CD14-positive monocyte (primary cell): ENCODE measurements at regions not wholly inside any gene's neighbourhood (a gene's known extent, or its start where the extent isn't known, plus 50 kb on each side); places are given as distances from the start of the nearest gene placed in this dataset.
A peak's percentile ranks its signal among the peaks of the same experiment; 100 is the strongest.

Experiments used
- DNase-seq, 3 donors: peaks; one replicate each; pipeline ENCODE4 v3.0.0-alpha.2; 2011 to 2022
- H2AFZ ChIP-seq: 2 replicates; pipeline ENCODE4 v1.6.0; 2012; ENCODE audit warnings: mild to moderate bottlenecking, low read depth, low read length, inconsistent platforms; ENCODE audit not compliant: insufficient read depth, poor library complexity, severe bottlenecking
- H3K27ac ChIP-seq, 2 donors: 1 replicate in 1 of 2; 2 replicates in 1 of 2; pipeline ENCODE4 v1.5.1; 2012 to 2013; ENCODE audit warnings: low read length in 2 of 2, control low read depth in 1 of 2, inconsistent platforms in 1 of 2, low read depth in 1 of 2, mild to moderate bottlenecking in 1 of 2
- H3K27me3 ChIP-seq, 2 donors: one replicate each; pipeline versions ENCODE4 v1.6.0 to v1.6.1; 2011 to 2013; ENCODE audit warnings: low read length in 2 of 2; ENCODE audit not compliant: control insufficient read depth in 2 of 2, insufficient read depth in 2 of 2
- H3K36me3 ChIP-seq, 2 donors: replicated peaks in 1 of 2; 1 replicate in 1 of 2; 2 replicates in 1 of 2; pipeline versions ENCODE4 v1.5.1 to v1.6.1; 2012 to 2013; ENCODE audit warnings: low read length in 2 of 2, control low read depth in 1 of 2, inconsistent platforms in 1 of 2, mild to moderate bottlenecking in 1 of 2; ENCODE audit not compliant: insufficient read depth in 2 of 2, control insufficient read depth in 1 of 2
- H3K4me1 ChIP-seq, 2 donors: 1 replicate in 1 of 2; 2 replicates in 1 of 2; pipeline versions ENCODE4 v1.5.1 to v1.6.1; 2012 to 2013; ENCODE audit warnings: low read length in 2 of 2, control low read depth in 1 of 2, inconsistent platforms in 1 of 2, mild to moderate bottlenecking in 1 of 2, moderate library complexity in 1 of 2; ENCODE audit not compliant: insufficient read depth in 2 of 2, control insufficient read depth in 1 of 2
- H3K4me2 ChIP-seq: replicated peaks from 2 replicates; pipeline ENCODE3; 2012; ENCODE audit warnings: low read length, moderate library complexity, mild to moderate bottlenecking; ENCODE audit not compliant: poor library complexity, severe bottlenecking; ENCODE audit errors: extremely low read depth
- H3K4me3 ChIP-seq, 3 experiments: fragments of 200-600 bp in 1 of 3; sonication (generic) in 1 of 3; replicated peaks in 1 of 3; 1 replicate in 2 of 3; 2 replicates in 1 of 3; pipeline ENCODE4 v1.5.1; 2011 to 2013; ENCODE audit warnings: low read length in 3 of 3, mild to moderate bottlenecking in 3 of 3, control low read depth in 2 of 3, low read depth in 2 of 3, inconsistent platforms in 1 of 3, moderate library complexity in 1 of 3
- H3K79me2 ChIP-seq: 2 replicates; pipeline ENCODE4 v1.6.0; 2012; ENCODE audit warnings: mild to moderate bottlenecking, control low read depth, inconsistent platforms, low read length, moderate library complexity; ENCODE audit not compliant: insufficient read depth
- H3K9ac ChIP-seq: 2 replicates; pipeline ENCODE4 v1.6.0; 2017; ENCODE audit warnings: low read length, mild to moderate bottlenecking; ENCODE audit not compliant: insufficient read depth, poor library complexity, severe bottlenecking
- H3K9me3 ChIP-seq, 2 donors: replicated peaks in 1 of 2; 1 replicate in 1 of 2; 2 replicates in 1 of 2; pipeline versions ENCODE4 v1.5.1 to v1.6.1; 2012 to 2013; ENCODE audit warnings: low read length in 2 of 2, control low read depth in 1 of 2; ENCODE audit not compliant: control insufficient read depth in 1 of 2, insufficient read depth in 1 of 2
- H4K20me1 ChIP-seq: 2 replicates; pipeline ENCODE4 v1.6.0; 2012; ENCODE audit warnings: mild to moderate bottlenecking, low read length, control low read depth, moderate library complexity; ENCODE audit not compliant: insufficient read depth
- H3K27ac Mint-ChIP-seq, 7 donors: one replicate each; pipeline ENCODE4 v1.8.0; 2020; ENCODE audit warnings: mild to moderate bottlenecking in 7 of 7, mixed read lengths in 7 of 7, moderate library complexity in 6 of 7, inconsistent platforms in 2 of 7
- H3K27me3 Mint-ChIP-seq, 3 donors: one replicate each; pipeline ENCODE4 v1.8.0; 2021 to 2022; ENCODE audit warnings: low read depth in 3 of 3, mild to moderate bottlenecking in 3 of 3, mixed read lengths in 3 of 3, moderate library complexity in 3 of 3, inconsistent platforms in 1 of 3
- H3K36me3 Mint-ChIP-seq, 2 donors: one replicate each; pipeline ENCODE4 v1.8.0; 2020; ENCODE audit warnings: mixed read lengths in 2 of 2, inconsistent platforms in 1 of 2, mild to moderate bottlenecking in 1 of 2
- H3K4me1 Mint-ChIP-seq: one replicate; pipeline ENCODE4 v1.8.0; 2020; ENCODE audit warnings: mild to moderate bottlenecking, mixed read lengths
- H3K4me3 Mint-ChIP-seq, 2 donors: one replicate each; pipeline ENCODE4 v1.8.0; 2020; ENCODE audit warnings: mild to moderate bottlenecking in 2 of 2, mixed read lengths in 2 of 2, moderate library complexity in 1 of 2
- H3K9me3 Mint-ChIP-seq, 7 donors: one replicate each; pipeline ENCODE4 v1.8.0; 2020 to 2022; ENCODE audit warnings: mixed read lengths in 7 of 7, mild to moderate bottlenecking in 6 of 7, moderate library complexity in 6 of 7, inconsistent platforms in 2 of 7
- WGBS: methylation state at CpG from one replicate; pipeline ENCODE4 v1.1.5; 2013; ENCODE audit warnings: missing lambda C conversion rate; ENCODE audit not compliant: insufficient coverage; 5-methylcytosine and 5-hydroxymethylcytosine counted together
- intact Hi-C, 2 donors: fragments of 100-400 bp; cut with micrococcal nuclease; formaldehyde crosslinking; loops; one replicate each; pipeline versions ENCODE4 v1.15.0 to v1.15.1; 2023
- TF ChIP-seq, protein P1 (sequence below): fragments of 200-600 bp; IDR thresholded peaks from one replicate; pipeline ENCODE4 v1.8.0; 2022; ENCODE audit warnings: antibody characterized with exemption, mild to moderate bottlenecking

DNA sequence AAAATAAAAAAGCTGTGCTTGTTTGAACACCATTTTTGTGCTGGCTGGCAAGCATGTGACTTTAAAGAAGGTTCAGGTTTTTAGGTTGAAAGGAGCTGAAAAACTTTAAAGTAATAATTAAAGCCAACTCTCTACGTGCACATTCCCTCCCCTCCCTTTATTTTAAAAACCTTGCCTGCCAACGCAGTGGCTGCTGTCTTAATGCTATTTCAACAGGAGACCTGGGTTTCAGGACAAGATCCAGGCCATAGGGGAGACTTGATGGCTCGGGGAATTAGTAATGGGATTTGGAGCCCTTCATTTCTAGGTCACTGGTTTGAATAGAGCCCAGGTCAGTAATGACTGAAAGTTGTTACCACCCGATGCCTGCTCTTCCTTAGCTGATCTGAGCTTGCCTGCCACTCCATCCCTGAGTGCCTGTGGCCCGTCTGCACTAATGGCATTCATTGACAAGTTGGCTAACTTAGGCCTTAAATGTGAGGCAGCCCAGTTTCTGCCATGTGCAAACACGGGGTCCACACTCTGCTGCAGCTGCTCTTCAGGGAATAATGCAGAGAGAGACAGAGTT, 1233.2 kb upstream of the ZEB2 start:
- H3K4me1 Mint-ChIP-seq: peaks cover 36% of the 10 kb centered on the region
- WGBS: 95% methylated on average over 4 of the region's 6 CpGs
- TF ChIP-seq, protein P1, sequence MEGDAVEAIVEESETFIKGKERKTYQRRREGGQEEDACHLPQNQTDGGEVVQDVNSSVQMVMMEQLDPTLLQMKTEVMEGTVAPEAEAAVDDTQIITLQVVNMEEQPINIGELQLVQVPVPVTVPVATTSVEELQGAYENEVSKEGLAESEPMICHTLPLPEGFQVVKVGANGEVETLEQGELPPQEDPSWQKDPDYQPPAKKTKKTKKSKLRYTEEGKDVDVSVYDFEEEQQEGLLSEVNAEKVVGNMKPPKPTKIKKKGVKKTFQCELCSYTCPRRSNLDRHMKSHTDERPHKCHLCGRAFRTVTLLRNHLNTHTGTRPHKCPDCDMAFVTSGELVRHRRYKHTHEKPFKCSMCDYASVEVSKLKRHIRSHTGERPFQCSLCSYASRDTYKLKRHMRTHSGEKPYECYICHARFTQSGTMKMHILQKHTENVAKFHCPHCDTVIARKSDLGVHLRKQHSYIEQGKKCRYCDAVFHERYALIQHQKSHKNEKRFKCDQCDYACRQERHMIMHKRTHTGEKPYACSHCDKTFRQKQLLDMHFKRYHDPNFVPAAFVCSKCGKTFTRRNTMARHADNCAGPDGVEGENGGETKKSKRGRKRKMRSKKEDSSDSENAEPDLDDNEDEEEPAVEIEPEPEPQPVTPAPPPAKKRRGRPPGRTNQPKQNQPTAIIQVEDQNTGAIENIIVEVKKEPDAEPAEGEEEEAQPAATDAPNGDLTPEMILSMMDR: no peak
- intact Hi-C loops: loop anchor here (5.0 to 10.0 kb wide), 3 partner anchors 61 to 1231 kb away; partner anchors contain the start of gene ZEB2 (in 2 of the 2)
- Histone ChIP-seq H3K4me2 (no peak overlapping the region), H3K79me2 (no peaks in the 10 kb centered on the region), H2AFZ (peak overlapping the region; percentile 49), H3K36me3 (no peaks in the 10 kb centered on the region), H4K20me1 (no peaks in the 10 kb centered on the region), H3K9ac (no peak overlapping the region), H3K27ac (peak overlapping the region in 1 of 2 donors; percentile 90), H3K27me3 (no peaks in the 10 kb centered on the region), H3K4me1 (peaks cover 30 to 40% of the 10 kb centered on the region in 2 donors), H3K9me3 (no peaks in the 10 kb centered on the region), H3K4me3 (no peak overlapping the region)
- no peak overlapping the region for H3K4me3 Mint-ChIP-seq
- no peaks in the 10 kb centered on the region for H3K9me3 Mint-ChIP-seq
- no peak for DNase-seq
- peaks cover 0 to 2% (median 0%) of the 10 kb centered on the region in 3 donors for H3K27me3 Mint-ChIP-seq
- peaks cover 0 to 2% of the 10 kb centered on the region in 2 donors for H3K36me3 Mint-ChIP-seq
- H3K27ac Mint-ChIP-seq: peak overlapping the region in 1 of 7 donors; percentile 78

DNA sequence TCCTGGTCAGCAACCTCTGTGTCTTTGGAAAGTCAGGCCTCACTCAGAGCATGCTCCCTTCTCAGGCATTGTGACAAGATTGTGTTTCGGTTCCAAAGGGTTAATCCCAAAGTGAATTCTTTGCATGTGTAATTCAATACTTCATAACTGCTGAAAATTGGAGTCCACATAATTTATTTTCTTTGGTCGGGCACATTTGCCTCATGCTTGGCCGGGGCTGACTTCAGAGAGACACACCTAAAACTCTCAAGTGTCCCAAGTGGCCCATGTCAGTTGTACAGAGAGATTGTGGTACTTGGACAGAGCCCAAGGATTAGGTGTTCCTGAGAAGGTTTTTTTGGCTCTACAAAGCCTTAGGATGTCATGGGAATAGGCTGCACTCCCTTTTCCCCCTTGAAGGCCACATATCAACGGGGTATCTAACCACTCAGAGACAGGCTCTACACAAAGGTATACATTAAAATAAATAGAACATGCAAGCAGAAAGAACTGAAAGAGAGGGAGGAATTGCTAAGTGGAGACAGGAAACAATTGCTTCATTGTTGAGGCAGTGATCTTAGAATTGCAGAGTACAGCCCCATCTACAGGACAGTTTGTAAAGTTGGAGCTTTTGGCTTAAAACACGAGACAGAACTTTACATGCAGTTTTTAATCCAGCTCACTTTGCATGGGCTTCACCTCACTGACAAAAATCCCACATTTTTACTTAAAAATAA, 1232.3 kb upstream of the ZEB2 start:
- Histone ChIP-seq H4K20me1 (no peaks in the 10 kb centered on the region), H3K36me3 (no peaks in the 10 kb centered on the region), H3K4me1 (peaks cover 30 to 34% of the 10 kb centered on the region in 2 donors), H3K27me3 (no peaks in the 10 kb centered on the region), H2AFZ (peak overlapping the region; percentile 49), H3K27ac (peak overlapping the region; percentile 53 to 90), H3K9me3 (no peaks in the 10 kb centered on the region), H3K4me2 (peak overlapping the region; percentile 55), H3K4me3 (peak overlapping the region in 1 of 3 experiments; percentile 41), H3K9ac (peak overlapping the region; percentile 25), H3K79me2 (no peaks in the 10 kb centered on the region)
- H3K36me3 Mint-ChIP-seq: peaks cover 0 to 2% of the 10 kb centered on the region in 2 donors
- peak overlapping the region; percentile 28 to 67 for H3K4me3 Mint-ChIP-seq
- TF ChIP-seq, protein P1: peak; percentile 78
- peak overlapping the region; percentile 78 to 97 (median 92) for H3K27ac Mint-ChIP-seq
- intact Hi-C loops: loop anchor here (5.0 to 10.0 kb wide), 3 partner anchors 60 to 1230 kb away; partner anchors contain the start of gene ZEB2 (in 2 of the 2)
- H3K4me1 Mint-ChIP-seq: peaks cover 32% of the 10 kb centered on the region
- 50% methylated on average over 1 of the region's 5 CpGs for WGBS
- peaks cover 0 to 2% (median 0%) of the 10 kb centered on the region in 7 donors for H3K9me3 Mint-ChIP-seq
- H3K27me3 Mint-ChIP-seq: peaks cover 0 to 2% (median 0%) of the 10 kb centered on the region in 3 donors
- DNase-seq: peak; percentile 52 to 77 (median 70)
